ENCODE measurements at regions not wholly inside any gene's neighbourhood (a gene's known extent, or its start where the extent isn't known, plus 50 kb on each side); places are given as distances from the start of the nearest gene placed in this dataset.

DNA sequence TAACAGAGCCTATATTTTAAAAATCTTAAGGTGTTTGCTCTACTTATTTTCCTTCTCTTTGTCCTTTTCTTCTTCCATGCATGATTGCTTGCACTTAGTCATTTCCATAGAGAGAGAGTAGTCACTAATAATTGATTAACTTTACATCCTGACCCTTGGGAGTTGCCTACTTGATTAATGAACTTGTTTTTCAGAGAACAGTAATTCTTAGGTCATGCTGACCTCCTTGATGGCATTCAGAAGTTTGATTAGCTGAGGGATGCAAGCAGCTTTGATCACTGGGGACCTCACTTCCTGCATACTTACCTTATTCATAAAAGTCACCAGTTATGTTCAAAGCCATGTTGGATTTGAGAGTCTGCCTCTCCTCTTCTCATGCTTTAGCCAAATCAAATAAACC is 715.6 kb upstream of the ID4 start:
- TF ChIP-seq, protein P1, sequence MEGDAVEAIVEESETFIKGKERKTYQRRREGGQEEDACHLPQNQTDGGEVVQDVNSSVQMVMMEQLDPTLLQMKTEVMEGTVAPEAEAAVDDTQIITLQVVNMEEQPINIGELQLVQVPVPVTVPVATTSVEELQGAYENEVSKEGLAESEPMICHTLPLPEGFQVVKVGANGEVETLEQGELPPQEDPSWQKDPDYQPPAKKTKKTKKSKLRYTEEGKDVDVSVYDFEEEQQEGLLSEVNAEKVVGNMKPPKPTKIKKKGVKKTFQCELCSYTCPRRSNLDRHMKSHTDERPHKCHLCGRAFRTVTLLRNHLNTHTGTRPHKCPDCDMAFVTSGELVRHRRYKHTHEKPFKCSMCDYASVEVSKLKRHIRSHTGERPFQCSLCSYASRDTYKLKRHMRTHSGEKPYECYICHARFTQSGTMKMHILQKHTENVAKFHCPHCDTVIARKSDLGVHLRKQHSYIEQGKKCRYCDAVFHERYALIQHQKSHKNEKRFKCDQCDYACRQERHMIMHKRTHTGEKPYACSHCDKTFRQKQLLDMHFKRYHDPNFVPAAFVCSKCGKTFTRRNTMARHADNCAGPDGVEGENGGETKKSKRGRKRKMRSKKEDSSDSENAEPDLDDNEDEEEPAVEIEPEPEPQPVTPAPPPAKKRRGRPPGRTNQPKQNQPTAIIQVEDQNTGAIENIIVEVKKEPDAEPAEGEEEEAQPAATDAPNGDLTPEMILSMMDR (IDR thresholded peaks at IDR 0.05; ENCODE audit: low read length): no peak
- no peak for TF ChIP-seq EZH2 (optimal IDR thresholded peaks at IDR 0.05; ENCODE audit: low read depth, low read length)
- no peak for TF ChIP-seq EZH2phosphoT487 (IDR thresholded peaks at IDR 0.05; ENCODE audit: low read length)

Measured in MM.1S (cell line).